ENCODE measurements at regions not wholly inside any gene's neighbourhood (a gene's known extent, or its start where the extent isn't known, plus 50 kb on each side); places are given as distances from the start of the nearest gene placed in this dataset.

DNA sequence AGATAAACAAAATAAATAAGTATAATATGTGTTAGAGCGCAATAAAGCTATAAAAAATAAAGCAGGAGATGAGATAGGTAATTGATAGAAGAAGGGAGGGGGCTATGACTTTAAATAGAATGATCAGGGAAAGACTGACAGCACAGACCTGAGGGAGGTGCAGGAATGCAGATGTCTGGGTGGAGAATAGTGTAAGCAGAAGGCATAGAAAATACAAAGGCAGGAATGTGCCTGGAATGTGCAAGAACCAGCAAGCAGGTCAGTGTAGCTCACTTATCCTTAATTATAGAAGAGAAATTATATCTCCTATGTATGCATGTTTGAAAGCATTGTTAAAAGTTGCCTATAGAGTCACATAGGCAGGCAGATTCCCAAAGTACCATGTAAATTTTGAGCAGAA is 239.4 kb upstream of the SOX14 start:
- H3K79me2 ChIP-seq (ENCODE audit: insufficient read depth, low read length), result no peaks in the 10 kb centered on the region
- no peak overlapping the region for H3K9ac ChIP-seq (ENCODE audit: insufficient read depth, low read length, poor library complexity, severe bottlenecking)
- H3K36me3 Mint-ChIP-seq, result no peaks in the 10 kb centered on the region
- WGBS (ENCODE audit: insufficient coverage), result no CpG with 5 or more reads among the region's 1 CpG
- no peaks in the 10 kb centered on the region for H4K20me1 ChIP-seq (ENCODE audit: insufficient read depth, low read length)
- intact Hi-C loops (cut with micrococcal nuclease), result no loop called here
- peaks cover 0 to 6% (median 0%) of the 10 kb centered on the region in 7 donors for H3K9me3 Mint-ChIP-seq
- H2AFZ ChIP-seq (ENCODE audit: insufficient read depth, low read depth, low read length, poor library complexity, severe bottlenecking), result no peak overlapping the region
- no peaks in the 10 kb centered on the region for H3K9me3 ChIP-seq (replicated peaks in 1 of 2; ENCODE audit: control insufficient read depth in 1 of 2, insufficient read depth in 1 of 2, low read length in 2 of 2)
- TF ChIP-seq, protein P1, sequence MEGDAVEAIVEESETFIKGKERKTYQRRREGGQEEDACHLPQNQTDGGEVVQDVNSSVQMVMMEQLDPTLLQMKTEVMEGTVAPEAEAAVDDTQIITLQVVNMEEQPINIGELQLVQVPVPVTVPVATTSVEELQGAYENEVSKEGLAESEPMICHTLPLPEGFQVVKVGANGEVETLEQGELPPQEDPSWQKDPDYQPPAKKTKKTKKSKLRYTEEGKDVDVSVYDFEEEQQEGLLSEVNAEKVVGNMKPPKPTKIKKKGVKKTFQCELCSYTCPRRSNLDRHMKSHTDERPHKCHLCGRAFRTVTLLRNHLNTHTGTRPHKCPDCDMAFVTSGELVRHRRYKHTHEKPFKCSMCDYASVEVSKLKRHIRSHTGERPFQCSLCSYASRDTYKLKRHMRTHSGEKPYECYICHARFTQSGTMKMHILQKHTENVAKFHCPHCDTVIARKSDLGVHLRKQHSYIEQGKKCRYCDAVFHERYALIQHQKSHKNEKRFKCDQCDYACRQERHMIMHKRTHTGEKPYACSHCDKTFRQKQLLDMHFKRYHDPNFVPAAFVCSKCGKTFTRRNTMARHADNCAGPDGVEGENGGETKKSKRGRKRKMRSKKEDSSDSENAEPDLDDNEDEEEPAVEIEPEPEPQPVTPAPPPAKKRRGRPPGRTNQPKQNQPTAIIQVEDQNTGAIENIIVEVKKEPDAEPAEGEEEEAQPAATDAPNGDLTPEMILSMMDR (IDR thresholded peaks at IDR 0.05), result no peak
- H3K4me2 ChIP-seq (replicated peaks; ENCODE audit: extremely low read depth, low read length, poor library complexity, severe bottlenecking), result no peak overlapping the region
- H3K4me3 Mint-ChIP-seq, result no peak overlapping the region
- H3K27me3 Mint-ChIP-seq (ENCODE audit: low read depth in 3 of 3), result peaks cover 0 to 2% (median 0%) of the 10 kb centered on the region in 3 donors
- no peak overlapping the region for H3K4me3 ChIP-seq (replicated peaks in 1 of 3; ENCODE audit: low read depth in 2 of 3, low read length in 3 of 3)
- DNase-seq, result no peak
- no peak overlapping the region for H3K27ac ChIP-seq (ENCODE audit: low read depth in 1 of 2, low read length in 2 of 2)
- H3K36me3 ChIP-seq (replicated peaks in 1 of 2; ENCODE audit: control insufficient read depth in 1 of 2, insufficient read depth in 2 of 2, low read length in 2 of 2), result no peaks in the 10 kb centered on the region
- no peaks in the 10 kb centered on the region for H3K27me3 ChIP-seq (ENCODE audit: control insufficient read depth in 2 of 2, insufficient read depth in 2 of 2, low read length in 2 of 2)
- no peaks in the 10 kb centered on the region for H3K4me1 Mint-ChIP-seq
- H3K27ac Mint-ChIP-seq, result no peak overlapping the region
- H3K4me1 ChIP-seq (ENCODE audit: control insufficient read depth in 1 of 2, insufficient read depth in 2 of 2, low read length in 2 of 2), result no peaks in the 10 kb centered on the region

DNA sequence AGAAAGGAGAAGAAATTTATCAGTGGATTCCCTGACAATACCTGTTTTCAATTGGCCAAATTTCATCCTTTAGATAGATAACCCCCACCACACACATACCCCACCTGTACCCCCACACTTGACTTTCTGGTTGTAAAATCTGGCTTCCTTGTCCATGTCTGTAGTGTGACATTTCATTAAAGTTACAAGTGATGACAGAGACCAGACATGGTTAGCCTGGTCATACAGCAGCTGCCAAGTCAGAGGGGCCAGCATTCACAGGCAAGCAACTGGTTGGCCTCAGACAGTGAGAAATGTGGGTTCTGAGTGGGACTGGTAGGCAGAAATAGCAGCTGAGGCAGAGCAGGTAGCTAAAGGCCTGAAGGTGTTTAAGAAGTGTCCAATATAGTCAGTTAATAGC is 238.6 kb upstream of the SOX14 start:
- intact Hi-C loops (cut with micrococcal nuclease), result no loop called here
- Histone ChIP-seq H3K79me2 (ENCODE audit: insufficient read depth, low read length) (no peaks in the 10 kb centered on the region), H3K27ac (ENCODE audit: low read depth in 1 of 2, low read length in 2 of 2) (no peak overlapping the region), H2AFZ (ENCODE audit: insufficient read depth, low read depth, low read length, poor library complexity, severe bottlenecking) (no peak overlapping the region), H3K4me3 (replicated peaks in 1 of 3; ENCODE audit: low read depth in 2 of 3, low read length in 3 of 3) (no peak overlapping the region), H3K9me3 (replicated peaks in 1 of 2; ENCODE audit: control insufficient read depth in 1 of 2, insufficient read depth in 1 of 2, low read length in 2 of 2) (no peaks in the 10 kb centered on the region), H4K20me1 (ENCODE audit: insufficient read depth, low read length) (no peaks in the 10 kb centered on the region), H3K4me2 (replicated peaks; ENCODE audit: extremely low read depth, low read length, poor library complexity, severe bottlenecking) (no peak overlapping the region), H3K36me3 (replicated peaks in 1 of 2; ENCODE audit: control insufficient read depth in 1 of 2, insufficient read depth in 2 of 2, low read length in 2 of 2) (no peaks in the 10 kb centered on the region), H3K9ac (ENCODE audit: insufficient read depth, low read length, poor library complexity, severe bottlenecking) (no peak overlapping the region), H3K27me3 (ENCODE audit: control insufficient read depth in 2 of 2, insufficient read depth in 2 of 2, low read length in 2 of 2) (no peaks in the 10 kb centered on the region), H3K4me1 (ENCODE audit: control insufficient read depth in 1 of 2, insufficient read depth in 2 of 2, low read length in 2 of 2) (no peaks in the 10 kb centered on the region)
- Mint-ChIP-seq H3K27me3 (ENCODE audit: low read depth in 3 of 3) (peaks cover 0 to 2% (median 0%) of the 10 kb centered on the region in 3 donors), H3K4me3 (no peak overlapping the region), H3K9me3 (peaks cover 0 to 8% (median 0%) of the 10 kb centered on the region in 7 donors), H3K27ac (no peak overlapping the region), H3K4me1 (no peaks in the 10 kb centered on the region), H3K36me3 (no peaks in the 10 kb centered on the region)
- no peak for DNase-seq
- TF ChIP-seq, protein P1 (IDR thresholded peaks at IDR 0.05), result no peak

Measured in CD14-positive monocyte (primary cell).